HEK293T (cell line): ENCODE measurements at regions not wholly inside any gene's neighbourhood (a gene's known extent, or its start where the extent isn't known, plus 50 kb on each side); places are given as distances from the start of the nearest gene placed in this dataset.

ENCODE experiments used
- CTCF ChIA-PET: fragments of 350-600 bp; formaldehyde crosslinking; extraction: SDS; loops from one replicate; lab custom pipeline; 2021; ENCODE audit warnings: antibody characterized with exemption, inconsistent platforms; lab: Yijun Ruan, JAX
- POLR2A ChIA-PET: fragments of 350-600 bp; formaldehyde crosslinking; extraction: SDS; loops from one replicate; lab custom pipeline; 2020; ENCODE audit warnings: antibody characterized with exemption, inconsistent platforms; lab: Yijun Ruan, JAX
- DNase-seq: peaks from one replicate; pipeline ENCODE4 v3.0.0; 2012; ENCODE audit warnings: mixed read lengths; ENCODE audit errors: extremely low spot score
- ARNT ChIP-seq: fragments of 450-650 bp; IDR thresholded peaks from 2 replicates; pipeline ENCODE4 v1.6.1; 2017; ENCODE audit warnings: mild to moderate bottlenecking
- BHLHE40 ChIP-seq: fragments of 450-650 bp; IDR thresholded peaks from 2 replicates; pipeline ENCODE4 v1.6.1; 2016; ENCODE audit warnings: mild to moderate bottlenecking, moderate library complexity, borderline replicate concordance
- CTBP1 ChIP-seq: fragments of 450-650 bp; IDR thresholded peaks from 2 replicates; pipeline ENCODE4 v1.6.1; 2016; ENCODE audit warnings: borderline replicate concordance
- ELF4 ChIP-seq: fragments of 450-650 bp; IDR thresholded peaks from 2 replicates; pipeline ENCODE4 v1.6.1; 2017; ENCODE audit warnings: antibody characterized with exemption
- FOXA1 ChIP-seq: fragments of 450-650 bp; IDR thresholded peaks from 2 replicates; pipeline ENCODE4 v1.6.1; 2016; ENCODE audit warnings: mild to moderate bottlenecking
- FOXK2 ChIP-seq: fragments of 450-650 bp; IDR thresholded peaks from 2 replicates; pipeline ENCODE4 v1.6.1; 2016; ENCODE audit warnings: mild to moderate bottlenecking
- FOXM1 ChIP-seq: fragments of 450-650 bp; IDR thresholded peaks from 2 replicates; pipeline ENCODE4 v1.6.1; 2017; ENCODE audit warnings: mild to moderate bottlenecking, borderline replicate concordance
- HDGF ChIP-seq: fragments of 450-650 bp; IDR thresholded peaks from 2 replicates; pipeline ENCODE4 v1.6.1; 2017; ENCODE audit warnings: antibody characterized with exemption, borderline replicate concordance
- L3MBTL2 ChIP-seq: fragments of 450-650 bp; conservative IDR thresholded peaks from 2 replicates; pipeline ENCODE4 v1.6.1; 2016; ENCODE audit warnings: mild to moderate bottlenecking
- LEF1 ChIP-seq: fragments of 450-650 bp; IDR thresholded peaks from 2 replicates; pipeline ENCODE4 v1.6.1; 2017; ENCODE audit warnings: mild to moderate bottlenecking, borderline replicate concordance
- NFRKB ChIP-seq: fragments of 450-650 bp; IDR thresholded peaks from 2 replicates; pipeline ENCODE4 v1.6.1; 2016; ENCODE audit warnings: mild to moderate bottlenecking, moderate library complexity
- PKNOX1 ChIP-seq: fragments of 450-650 bp; IDR thresholded peaks from 2 replicates; pipeline ENCODE4 v1.6.1; 2016
- SP1 ChIP-seq: fragments of 450-650 bp; IDR thresholded peaks from 2 replicates; pipeline ENCODE4 v1.6.1; 2017
- SUZ12 ChIP-seq: fragments of 450-650 bp; IDR thresholded peaks from 2 replicates; pipeline ENCODE4 v1.6.1; 2016; ENCODE audit warnings: mild to moderate bottlenecking
- TARDBP ChIP-seq: fragments of 450-650 bp; IDR thresholded peaks from 2 replicates; pipeline ENCODE4 v1.6.1; 2016
- ZNF384 ChIP-seq: fragments of 450-650 bp; IDR thresholded peaks from 2 replicates; pipeline ENCODE4 v1.6.1; 2016

- no peak for TF ChIP-seq L3MBTL2
- TF ChIP-seq HDGF = no peak
- no peak for TF ChIP-seq ZNF384
- TF ChIP-seq LEF1 = no peak
- TF ChIP-seq PKNOX1 = no peak
- TF ChIP-seq FOXM1 = no peak
- no peak for TF ChIP-seq ELF4
- TF ChIP-seq ARNT = no peak
- TF ChIP-seq SP1 = no peak
- POLR2A ChIA-PET = no interaction called here
- DNase-seq = no peak
- CTCF ChIA-PET = no interaction called here
These were observed 188.4 kb downstream of the IRX2 start for GRCh38 chr5:2563046-2563445.

GRCh38 chr5:2562036-2562435, 189.4 kb downstream of the IRX2 start:
- ChIA-PET CTCF (no interaction called here), POLR2A (no interaction called here)
- TF ChIP-seq HDGF = no peak
- TF ChIP-seq ZNF384 = no peak
- no peak for TF ChIP-seq L3MBTL2
- TF ChIP-seq SP1 = no peak
- no peak for TF ChIP-seq TARDBP
- TF ChIP-seq SUZ12 = no peak
- no peak for TF ChIP-seq ARNT
- TF ChIP-seq FOXK2 = no peak
- no peak for DNase-seq

- no peak for TF ChIP-seq TARDBP
- TF ChIP-seq L3MBTL2 = no peak
- no peak for TF ChIP-seq CTBP1
- no peak for TF ChIP-seq ARNT
- no peak for TF ChIP-seq FOXK2
- no peak for TF ChIP-seq NFRKB
- no peak for DNase-seq
- ChIA-PET CTCF (no interaction called here), POLR2A (no interaction called here)
These were observed 191.0 kb downstream of the IRX2 start for GRCh38 chr5:2560435-2560834.

- TF ChIP-seq FOXM1 = no peak
- TF ChIP-seq ZNF384 = no peak
- no peak for TF ChIP-seq ARNT
- TF ChIP-seq NFRKB = no peak
- no peak for TF ChIP-seq L3MBTL2
- TF ChIP-seq FOXK2 = no peak
- no peak for TF ChIP-seq SUZ12
- no peak for TF ChIP-seq SP1
- no peak for TF ChIP-seq HDGF
- no peak for TF ChIP-seq LEF1
- TF ChIP-seq PKNOX1 = no peak
- TF ChIP-seq BHLHE40 = no peak
- TF ChIP-seq TARDBP = no peak
- no peak for TF ChIP-seq ELF4
- DNase-seq = no peak
- POLR2A ChIA-PET = no interaction called here
- CTCF ChIA-PET = no interaction called here
These were observed 194.0 kb downstream of the IRX2 start for GRCh38 chr5:2557435-2557834.

- ChIA-PET POLR2A (no interaction called here), CTCF (no interaction called here)
- TF ChIP-seq CTBP1 = no peak
- TF ChIP-seq LEF1 = no peak
- no peak for TF ChIP-seq TARDBP
- TF ChIP-seq SUZ12 = no peak
- TF ChIP-seq FOXM1 = no peak
- no peak for TF ChIP-seq NFRKB
- no peak for TF ChIP-seq BHLHE40
- TF ChIP-seq PKNOX1 = no peak
- no peak for TF ChIP-seq SP1
- TF ChIP-seq ELF4 = no peak
- TF ChIP-seq HDGF = no peak
- TF ChIP-seq L3MBTL2 = no peak
- no peak for TF ChIP-seq FOXK2
- no peak for TF ChIP-seq ARNT
- no peak for TF ChIP-seq FOXA1
- TF ChIP-seq ZNF384 = no peak
- no peak for DNase-seq
These were observed 195.0 kb downstream of the IRX2 start for GRCh38 chr5:2556375-2556966.

- ChIA-PET CTCF (no interaction called here), POLR2A (no interaction called here)
- DNase-seq = no peak
- no peak for TF ChIP-seq FOXK2
- TF ChIP-seq TARDBP = no peak
- TF ChIP-seq FOXM1 = no peak
- TF ChIP-seq SP1 = no peak
- TF ChIP-seq ELF4 = no peak
- TF ChIP-seq PKNOX1 = no peak
- TF ChIP-seq CTBP1 = no peak
- no peak for TF ChIP-seq LEF1
- TF ChIP-seq ZNF384 = no peak
These were observed 197.9 kb downstream of the IRX2 start for GRCh38 chr5:2553611-2554010.
